K562 (cell line): ENCODE measurements at regions not wholly inside any gene's neighbourhood (a gene's known extent, or its start where the extent isn't known, plus 50 kb on each side); places are given as distances from the start of the nearest gene placed in this dataset.

Experiments used
- ATF3 ChIP-seq, 2 experiments: fragments of 450-650 bp in 1 of 2; sonication (generic) in 1 of 2; formaldehyde crosslinking in 1 of 2; IDR thresholded peaks in 1 of 2; conservative IDR thresholded peaks in 1 of 2; 2 replicates each; pipeline versions ENCODE4 v1.6.1 to v1.8.1; 2016 to 2023; ENCODE audit warnings: mild to moderate bottlenecking in 2 of 2, moderate library complexity in 2 of 2, inconsistent platforms in 1 of 2, missing genetic modification reagents in 1 of 2
- CTCF ChIP-seq, 3 experiments: IDR thresholded peaks in 2 of 3; conservative IDR thresholded peaks in 1 of 3; 2 replicates each; pipeline ENCODE4 v1.5.1; 2011 to 2012; ENCODE audit warnings: low read length in 3 of 3, mild to moderate bottlenecking in 3 of 3, control low read depth in 2 of 3, improper control_type of control experiment in 1 of 3, inconsistent platforms in 1 of 3, low read depth in 1 of 3, mixed read lengths in 1 of 3, moderate library complexity in 1 of 3; ENCODE audit not compliant: insufficient read depth in 2 of 3
- MECOM ChIP-seq: fragments of 250-450 bp; sonication (Bioruptor Pico); IDR thresholded peaks from 2 replicates; pipeline ENCODE4 v1.8.0; 2022; ENCODE audit warnings: inconsistent platforms
- SNAPC5 ChIP-seq: fragments of 250-450 bp; sonication (Bioruptor Pico); IDR thresholded peaks from 2 replicates; pipeline ENCODE4 v1.8.0; 2021; ENCODE audit warnings: moderate library complexity, mild to moderate bottlenecking, inconsistent platforms
- STAT5B ChIP-seq: fragments of 250-450 bp; sonication (Bioruptor Pico); IDR thresholded peaks from 2 replicates; pipeline ENCODE4 v1.8.0; 2021; ENCODE audit warnings: mild to moderate bottlenecking, inconsistent platforms
- YY1 ChIP-seq, 3 experiments: IDR thresholded peaks; 2 replicates each; pipeline ENCODE4 v1.6.1; 2011; ENCODE audit warnings: low read length in 2 of 3, mild to moderate bottlenecking in 2 of 3, moderate library complexity in 2 of 3, borderline replicate concordance in 1 of 3, control low read depth in 1 of 3, low read depth in 1 of 3; ENCODE audit not compliant: insufficient read depth in 3 of 3, insufficient replicate concordance in 2 of 3, control insufficient read depth in 1 of 3, insufficient read length in 1 of 3; ENCODE audit errors: extremely low read depth in 1 of 3
- ZBTB40 ChIP-seq, 2 experiments: fragments of 450-650 bp in 1 of 2; sonication (generic) in 1 of 2; formaldehyde crosslinking in 1 of 2; IDR thresholded peaks; 2 replicates each; pipeline versions ENCODE4 v1.7.1 to v1.9.0; 2016 to 2022; ENCODE audit warnings: inconsistent platforms in 1 of 2, mild to moderate bottlenecking in 1 of 2, missing genetic modification reagents in 1 of 2
- ZBTB49 ChIP-seq: sonication (generic); formaldehyde crosslinking; IDR thresholded peaks from 2 replicates; pipeline ENCODE4 v1.8.0; 2022; ENCODE audit warnings: missing genetic modification reagents, mild to moderate bottlenecking, borderline replicate concordance

- no peak for TF ChIP-seq CTCF (IDR thresholded peaks at IDR 0.05 in 2 of 3, conservative IDR thresholded peaks at IDR 0.05 in 1 of 3; ENCODE audit: insufficient read depth in 2 of 3, low read depth in 1 of 3, low read length in 3 of 3)
- TF ChIP-seq ZBTB40 (IDR thresholded peaks at IDR 0.05), result no peak
- no peak for TF ChIP-seq ZBTB40 (CRISPR knock-in tag; IDR thresholded peaks at IDR 0.05)
- TF ChIP-seq YY1 (IDR thresholded peaks at IDR 0.05; ENCODE audit: borderline replicate concordance in 1 of 3, control insufficient read depth in 1 of 3, extremely low read depth in 1 of 3, insufficient read depth in 3 of 3, insufficient read length in 1 of 3, insufficient replicate concordance in 2 of 3, low read depth in 1 of 3, low read length in 2 of 3), result no peak
- no peak for TF ChIP-seq ZBTB49 (CRISPR knock-in tag)
- no peak for TF ChIP-seq ATF3 (IDR thresholded peaks at IDR 0.05)
- no peak for TF ChIP-seq ATF3 (CRISPR knock-in tag; conservative IDR thresholded peaks at IDR 0.05)
- TF ChIP-seq SNAPC5, result no peak
- TF ChIP-seq MECOM (CRISPR knock-in tag), result no peak
- TF ChIP-seq STAT5B (CRISPR knock-in tag), result no peak
Measured at GRCh38 chr13:86569119-86569518, 769.9 kb upstream of the SLITRK6 start.
